ENCODE measurements at regions not wholly inside any gene's neighbourhood (a gene's known extent, or its start where the extent isn't known, plus 50 kb on each side); places are given as distances from the start of the nearest gene placed in this dataset.

GRCh38 chr12:4168036-4168435 lies 105.5 kb upstream of the CCND2 start:
- no peak overlapping the region for H3K4me3 ChIP-seq (ENCODE audit: low read depth, low read length)
- TF ChIP-seq CTCF (IDR thresholded peaks at IDR 0.05; ENCODE audit: low read depth, low read length) = no peak

- no peak for TF ChIP-seq CTCF (IDR thresholded peaks at IDR 0.05; ENCODE audit: low read depth, low read length)
- no peak overlapping the region for H3K4me3 ChIP-seq (ENCODE audit: low read depth, low read length)
These were observed 108.7 kb upstream of the CCND2 start for GRCh38 chr12:4164559-4165558.

- no peak for TF ChIP-seq CTCF (IDR thresholded peaks at IDR 0.05; ENCODE audit: low read depth, low read length)
- no peak overlapping the region for H3K4me3 ChIP-seq (ENCODE audit: low read depth, low read length)
These were observed 109.4 kb upstream of the CCND2 start for GRCh38 chr12:4164188-4164558.

- H3K4me3 ChIP-seq (ENCODE audit: low read depth, low read length) = no peak overlapping the region
- no peak for TF ChIP-seq CTCF (IDR thresholded peaks at IDR 0.05; ENCODE audit: low read depth, low read length)
These were observed 111.8 kb upstream of the CCND2 start for GRCh38 chr12:4161718-4162117.

- TF ChIP-seq CTCF (IDR thresholded peaks at IDR 0.05; ENCODE audit: low read depth, low read length) = no peak
- no peak overlapping the region for H3K4me3 ChIP-seq (ENCODE audit: low read depth, low read length)
These were observed 113.1 kb upstream of the CCND2 start for GRCh38 chr12:4160314-4161040.

- TF ChIP-seq CTCF (IDR thresholded peaks at IDR 0.05; ENCODE audit: low read depth, low read length) = no peak
These were observed 113.7 kb upstream of the CCND2 start for GRCh38 chr12:4159851-4160250.

GRCh38 chr12:4158306-4158705 lies 115.3 kb upstream of the CCND2 start:
- no peak overlapping the region for H3K4me3 ChIP-seq (ENCODE audit: low read depth, low read length)
- TF ChIP-seq CTCF (IDR thresholded peaks at IDR 0.05; ENCODE audit: low read depth, low read length) = no peak

More at GRCh38 chr12:4159851-4160250, 113.7 kb upstream of the CCND2 start:
- H3K4me3 ChIP-seq (ENCODE audit: low read depth, low read length) = no peak overlapping the region

Measured in WI38 (cell line).